OCI-LY7 (cell line): ENCODE measurements at regions not wholly inside any gene's neighbourhood (a gene's known extent, or its start where the extent isn't known, plus 50 kb on each side); places are given as distances from the start of the nearest gene placed in this dataset.

Experiments
- EZH2phosphoT487 ChIP-seq: fragments of 200-600 bp; sonication (generic); IDR thresholded peaks from 2 replicates; pipeline ENCODE4 v1.6.1; 2018; ENCODE audit warnings: low read depth, borderline replicate concordance, mild to moderate bottlenecking, mixed run types, antibody characterized with exemption, low read length, moderate library complexity, mixed read lengths
- TF ChIP-seq, protein P1 (sequence below): fragments of 200-600 bp; sonication (generic); conservative IDR thresholded peaks from 2 replicates; pipeline ENCODE4 v1.5.1; 2014; ENCODE audit warnings: mild to moderate bottlenecking, antibody characterized with exemption, low read length, moderate library complexity, mixed read lengths

- TF ChIP-seq, protein P1, sequence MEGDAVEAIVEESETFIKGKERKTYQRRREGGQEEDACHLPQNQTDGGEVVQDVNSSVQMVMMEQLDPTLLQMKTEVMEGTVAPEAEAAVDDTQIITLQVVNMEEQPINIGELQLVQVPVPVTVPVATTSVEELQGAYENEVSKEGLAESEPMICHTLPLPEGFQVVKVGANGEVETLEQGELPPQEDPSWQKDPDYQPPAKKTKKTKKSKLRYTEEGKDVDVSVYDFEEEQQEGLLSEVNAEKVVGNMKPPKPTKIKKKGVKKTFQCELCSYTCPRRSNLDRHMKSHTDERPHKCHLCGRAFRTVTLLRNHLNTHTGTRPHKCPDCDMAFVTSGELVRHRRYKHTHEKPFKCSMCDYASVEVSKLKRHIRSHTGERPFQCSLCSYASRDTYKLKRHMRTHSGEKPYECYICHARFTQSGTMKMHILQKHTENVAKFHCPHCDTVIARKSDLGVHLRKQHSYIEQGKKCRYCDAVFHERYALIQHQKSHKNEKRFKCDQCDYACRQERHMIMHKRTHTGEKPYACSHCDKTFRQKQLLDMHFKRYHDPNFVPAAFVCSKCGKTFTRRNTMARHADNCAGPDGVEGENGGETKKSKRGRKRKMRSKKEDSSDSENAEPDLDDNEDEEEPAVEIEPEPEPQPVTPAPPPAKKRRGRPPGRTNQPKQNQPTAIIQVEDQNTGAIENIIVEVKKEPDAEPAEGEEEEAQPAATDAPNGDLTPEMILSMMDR: no peak
- no peak for TF ChIP-seq EZH2phosphoT487
Observed at GRCh38 chr19:28829359-28829758, 383.6 kb downstream of the UQCRFS1 start.
